ENCODE measurements at regions not wholly inside any gene's neighbourhood (a gene's known extent, or its start where the extent isn't known, plus 50 kb on each side); places are given as distances from the start of the nearest gene placed in this dataset.
"Not testable (repeated sequence)": the region's sequence is repeated elsewhere in the genome, so short reads cannot be mapped to it uniquely, and the experiment has no call there.

- intact Hi-C loops (cut with DNase I) = no loop called here
- Histone ChIP-seq H3K4me1 (no peaks in the 10 kb centered on the region), H3K27me3 (no peaks in the 10 kb centered on the region), H3K36me3 (no peaks in the 10 kb centered on the region), H3K9me3 (no peaks in the 10 kb centered on the region), H3K27ac (no peak overlapping the region), H3K4me3 (no peak overlapping the region)
- TF ChIP-seq POLR2A (IDR thresholded peaks at IDR 0.05) (no peak), POLR2AphosphoS5 (IDR thresholded peaks at IDR 0.05; ENCODE audit: insufficient read depth in 1 of 2, low read depth in 1 of 2) (no peak), CTCF (IDR thresholded peaks at IDR 0.05) (no peak)
- DNase-seq (ENCODE audit: extremely low spot score in 2 of 2) = no peak
Measured at GRCh38 chr3:162710332-162711112, 1213.9 kb downstream of the OTOL1 start.

GRCh38 chr3:162717074-162717473 is 1220.5 kb downstream of the OTOL1 start:
- H3K27me3 ChIP-seq; DNase-seq (ENCODE audit: extremely low spot score in 2 of 2); H3K9me3 ChIP-seq; H3K4me1 ChIP-seq; intact Hi-C loops (cut with DNase I); H3K36me3 ChIP-seq; H3K4me3 ChIP-seq; H3K27ac ChIP-seq: not testable (repeated sequence)

GRCh38 chr3:162718697-162719096 is 1222.1 kb downstream of the OTOL1 start:
- Histone ChIP-seq H3K9me3 (no peaks in the 10 kb centered on the region), H3K4me3 (no peak overlapping the region), H3K27me3 (no peaks in the 10 kb centered on the region), H3K36me3 (no peaks in the 10 kb centered on the region), H3K27ac (no peak overlapping the region), H3K4me1 (no peaks in the 10 kb centered on the region)
- TF ChIP-seq CTCF (IDR thresholded peaks at IDR 0.05) = no peak
- TF ChIP-seq POLR2A (IDR thresholded peaks at IDR 0.05) = no peak
- TF ChIP-seq POLR2AphosphoS5 (IDR thresholded peaks at IDR 0.05; ENCODE audit: insufficient read depth in 1 of 2, low read depth in 1 of 2) = no peak
- intact Hi-C loops (cut with DNase I) = no loop called here
- no peak for DNase-seq (ENCODE audit: extremely low spot score in 2 of 2)

- Histone ChIP-seq H3K36me3 (no peaks in the 10 kb centered on the region), H3K9me3 (no peaks in the 10 kb centered on the region), H3K27ac (no peak overlapping the region), H3K4me1 (no peaks in the 10 kb centered on the region), H3K4me3 (no peak overlapping the region), H3K27me3 (no peaks in the 10 kb centered on the region)
- TF ChIP-seq CTCF (IDR thresholded peaks at IDR 0.05) = no peak
- no peak for TF ChIP-seq POLR2A (IDR thresholded peaks at IDR 0.05)
- TF ChIP-seq POLR2AphosphoS5 (IDR thresholded peaks at IDR 0.05; ENCODE audit: insufficient read depth in 1 of 2, low read depth in 1 of 2) = no peak
- intact Hi-C loops (cut with DNase I) = no loop called here
- no peak for DNase-seq (ENCODE audit: extremely low spot score in 2 of 2)
Measured at GRCh38 chr3:162719684-162720341, 1223.2 kb downstream of the OTOL1 start.

GRCh38 chr3:162721736-162722135 is 1225.1 kb downstream of the OTOL1 start:
- TF ChIP-seq POLR2AphosphoS5 (IDR thresholded peaks at IDR 0.05; ENCODE audit: insufficient read depth in 1 of 2, low read depth in 1 of 2) (no peak), CTCF (IDR thresholded peaks at IDR 0.05) (no peak), POLR2A (IDR thresholded peaks at IDR 0.05) (no peak)
- Histone ChIP-seq H3K4me3 (no peak overlapping the region), H3K27ac (no peak overlapping the region), H3K4me1 (no peaks in the 10 kb centered on the region), H3K36me3 (no peaks in the 10 kb centered on the region), H3K9me3 (no peaks in the 10 kb centered on the region), H3K27me3 (no peaks in the 10 kb centered on the region)
- intact Hi-C loops (cut with DNase I) = no loop called here
- DNase-seq (ENCODE audit: extremely low spot score in 2 of 2) = no peak
